ENCODE measurements at regions not wholly inside any gene's neighbourhood (a gene's known extent, or its start where the extent isn't known, plus 50 kb on each side); places are given as distances from the start of the nearest gene placed in this dataset.
"Not testable (repeated sequence)": the region's sequence is repeated elsewhere in the genome, so short reads cannot be mapped to it uniquely, and the experiment has no call there.

GRCh38 chr15:38627689-38628277, 63.2 kb upstream of the RASGRP1 start:
- H3K9me3 ChIP-seq (ENCODE audit: control insufficient read depth in 1 of 2, low read length in 2 of 2), result no peaks in the 10 kb centered on the region
- H3K27ac ChIP-seq (ENCODE audit: low read length), result no peak overlapping the region
- H3K36me3 ChIP-seq (ENCODE audit: control insufficient read depth in 1 of 2, insufficient read depth in 2 of 2, low read length in 2 of 2), result no peaks in the 10 kb centered on the region
- no peaks in the 10 kb centered on the region for H3K4me1 ChIP-seq (ENCODE audit: control insufficient read depth in 1 of 2, insufficient read depth in 2 of 2, low read length in 2 of 2)
- no peak overlapping the region for H3K4me3 ChIP-seq (ENCODE audit: low read depth in 1 of 2, low read length in 2 of 2)
- no peaks in the 10 kb centered on the region for H3K27me3 ChIP-seq (ENCODE audit: low read depth, low read length)

- Histone ChIP-seq H3K36me3 (ENCODE audit: control insufficient read depth in 1 of 2, insufficient read depth in 2 of 2, low read length in 2 of 2) (no peaks in the 10 kb centered on the region), H3K27ac (ENCODE audit: low read length) (no peak overlapping the region), H3K4me1 (ENCODE audit: control insufficient read depth in 1 of 2, insufficient read depth in 2 of 2, low read length in 2 of 2) (no peaks in the 10 kb centered on the region), H3K4me3 (ENCODE audit: low read depth in 1 of 2, low read length in 2 of 2) (no peak overlapping the region), H3K27me3 (ENCODE audit: low read depth, low read length) (no peaks in the 10 kb centered on the region), H3K9me3 (ENCODE audit: control insufficient read depth in 1 of 2, low read length in 2 of 2) (no peaks in the 10 kb centered on the region)
Measured at GRCh38 chr15:38631119-38632075, 66.8 kb upstream of the RASGRP1 start.

GRCh38 chr15:38635170-38635569, 70.6 kb upstream of the RASGRP1 start:
- no peaks in the 10 kb centered on the region for H3K4me1 ChIP-seq (ENCODE audit: control insufficient read depth in 1 of 2, insufficient read depth in 2 of 2, low read length in 2 of 2)
- H3K9me3 ChIP-seq (ENCODE audit: control insufficient read depth in 1 of 2, low read length in 2 of 2), result no peaks in the 10 kb centered on the region
- no peaks in the 10 kb centered on the region for H3K36me3 ChIP-seq (ENCODE audit: control insufficient read depth in 1 of 2, insufficient read depth in 2 of 2, low read length in 2 of 2)
- H3K4me3 ChIP-seq (ENCODE audit: low read depth in 1 of 2, low read length in 2 of 2), result no peak overlapping the region
- no peaks in the 10 kb centered on the region for H3K27me3 ChIP-seq (ENCODE audit: low read depth, low read length)
- H3K27ac ChIP-seq (ENCODE audit: low read length), result no peak overlapping the region

GRCh38 chr15:38636597-38636996, 72.0 kb upstream of the RASGRP1 start:
- no peaks in the 10 kb centered on the region for H3K9me3 ChIP-seq (ENCODE audit: control insufficient read depth in 1 of 2, low read length in 2 of 2)
- H3K36me3 ChIP-seq (ENCODE audit: control insufficient read depth in 1 of 2, insufficient read depth in 2 of 2, low read length in 2 of 2), result no peaks in the 10 kb centered on the region
- no peak overlapping the region for H3K4me3 ChIP-seq (ENCODE audit: low read depth in 1 of 2, low read length in 2 of 2)
- H3K27me3 ChIP-seq (ENCODE audit: low read depth, low read length), result no peaks in the 10 kb centered on the region
- H3K4me1 ChIP-seq (ENCODE audit: control insufficient read depth in 1 of 2, insufficient read depth in 2 of 2, low read length in 2 of 2), result no peaks in the 10 kb centered on the region
- no peak overlapping the region for H3K27ac ChIP-seq (ENCODE audit: low read length)

- no peak overlapping the region for H3K4me3 ChIP-seq (ENCODE audit: low read depth in 1 of 2, low read length in 2 of 2)
- H3K27ac ChIP-seq (ENCODE audit: low read length), result no peak overlapping the region
- H3K4me1 ChIP-seq (ENCODE audit: control insufficient read depth in 1 of 2, insufficient read depth in 2 of 2, low read length in 2 of 2), result no peaks in the 10 kb centered on the region
- no peaks in the 10 kb centered on the region for H3K9me3 ChIP-seq (ENCODE audit: control insufficient read depth in 1 of 2, low read length in 2 of 2)
- no peaks in the 10 kb centered on the region for H3K27me3 ChIP-seq (ENCODE audit: low read depth, low read length)
- H3K36me3 ChIP-seq (ENCODE audit: control insufficient read depth in 1 of 2, insufficient read depth in 2 of 2, low read length in 2 of 2), result no peaks in the 10 kb centered on the region
Measured at GRCh38 chr15:38638126-38638525, 73.5 kb upstream of the RASGRP1 start.

GRCh38 chr15:38638811-38639210, 74.2 kb upstream of the RASGRP1 start:
- Histone ChIP-seq H3K27ac (ENCODE audit: low read length) (no peak overlapping the region), H3K4me1 (ENCODE audit: control insufficient read depth in 1 of 2, insufficient read depth in 2 of 2, low read length in 2 of 2) (no peaks in the 10 kb centered on the region), H3K9me3 (ENCODE audit: control insufficient read depth in 1 of 2, low read length in 2 of 2) (no peaks in the 10 kb centered on the region), H3K27me3 (ENCODE audit: low read depth, low read length) (no peaks in the 10 kb centered on the region), H3K4me3 (ENCODE audit: low read depth in 1 of 2, low read length in 2 of 2) (no peak overlapping the region), H3K36me3 (ENCODE audit: control insufficient read depth in 1 of 2, insufficient read depth in 2 of 2, low read length in 2 of 2) (no peaks in the 10 kb centered on the region)

GRCh38 chr15:38642689-38643270, 78.2 kb upstream of the RASGRP1 start:
- Histone ChIP-seq H3K36me3 (ENCODE audit: control insufficient read depth in 1 of 2, insufficient read depth in 2 of 2, low read length in 2 of 2) (no peaks in the 10 kb centered on the region), H3K27ac (ENCODE audit: low read length) (no peak overlapping the region), H3K4me1 (ENCODE audit: control insufficient read depth in 1 of 2, insufficient read depth in 2 of 2, low read length in 2 of 2) (no peaks in the 10 kb centered on the region), H3K9me3 (ENCODE audit: control insufficient read depth in 1 of 2, low read length in 2 of 2) (peaks cover 0 to 3% of the 10 kb centered on the region in 2 donors), H3K27me3 (ENCODE audit: low read depth, low read length) (no peaks in the 10 kb centered on the region), H3K4me3 (ENCODE audit: low read depth in 1 of 2, low read length in 2 of 2) (no peak overlapping the region)

GRCh38 chr15:38644353-38644752, 79.7 kb upstream of the RASGRP1 start:
- H3K4me1 ChIP-seq (ENCODE audit: control insufficient read depth in 1 of 2, insufficient read depth in 2 of 2, low read length in 2 of 2); H3K27me3 ChIP-seq (ENCODE audit: low read depth, low read length); H3K9me3 ChIP-seq (ENCODE audit: control insufficient read depth in 1 of 2, low read length in 2 of 2); H3K27ac ChIP-seq (ENCODE audit: low read length); H3K36me3 ChIP-seq (ENCODE audit: control insufficient read depth in 1 of 2, insufficient read depth in 2 of 2, low read length in 2 of 2); H3K4me3 ChIP-seq (ENCODE audit: low read depth in 1 of 2, low read length in 2 of 2): not testable (repeated sequence)

GRCh38 chr15:38646716-38647115, 82.1 kb upstream of the RASGRP1 start:
- no peak overlapping the region for H3K27ac ChIP-seq (ENCODE audit: low read length)
- no peak overlapping the region for H3K4me3 ChIP-seq (ENCODE audit: low read depth in 1 of 2, low read length in 2 of 2)
- no peaks in the 10 kb centered on the region for H3K36me3 ChIP-seq (ENCODE audit: control insufficient read depth in 1 of 2, insufficient read depth in 2 of 2, low read length in 2 of 2)
- H3K4me1 ChIP-seq (ENCODE audit: control insufficient read depth in 1 of 2, insufficient read depth in 2 of 2, low read length in 2 of 2), result no peaks in the 10 kb centered on the region
- H3K27me3 ChIP-seq (ENCODE audit: low read depth, low read length), result no peaks in the 10 kb centered on the region
- peaks cover 0 to 3% of the 10 kb centered on the region in 2 donors for H3K9me3 ChIP-seq (ENCODE audit: control insufficient read depth in 1 of 2, low read length in 2 of 2)

GRCh38 chr15:38647683-38648082, 83.1 kb upstream of the RASGRP1 start:
- Histone ChIP-seq H3K36me3 (ENCODE audit: control insufficient read depth in 1 of 2, insufficient read depth in 2 of 2, low read length in 2 of 2) (no peaks in the 10 kb centered on the region), H3K27ac (ENCODE audit: low read length) (no peak overlapping the region)

GRCh38 chr15:38648121-38648843, 83.7 kb upstream of the RASGRP1 start:
- no peaks in the 10 kb centered on the region for H3K4me1 ChIP-seq (ENCODE audit: control insufficient read depth in 1 of 2, insufficient read depth in 2 of 2, low read length in 2 of 2)
- no peaks in the 10 kb centered on the region for H3K36me3 ChIP-seq (ENCODE audit: control insufficient read depth in 1 of 2, insufficient read depth in 2 of 2, low read length in 2 of 2)
- no peak overlapping the region for H3K4me3 ChIP-seq (ENCODE audit: low read depth in 1 of 2, low read length in 2 of 2)
- no peaks in the 10 kb centered on the region for H3K27me3 ChIP-seq (ENCODE audit: low read depth, low read length)
- H3K27ac ChIP-seq (ENCODE audit: low read length), result no peak overlapping the region
- H3K9me3 ChIP-seq (ENCODE audit: control insufficient read depth in 1 of 2, low read length in 2 of 2), result peaks cover 0 to 3% of the 10 kb centered on the region in 2 donors

More at GRCh38 chr15:38647683-38648082, 83.1 kb upstream of the RASGRP1 start:
- Histone ChIP-seq H3K9me3 (ENCODE audit: control insufficient read depth in 1 of 2, low read length in 2 of 2) (peaks cover 0 to 3% of the 10 kb centered on the region in 2 donors), H3K27me3 (ENCODE audit: low read depth, low read length) (no peaks in the 10 kb centered on the region), H3K4me3 (ENCODE audit: low read depth in 1 of 2, low read length in 2 of 2) (no peak overlapping the region), H3K4me1 (ENCODE audit: control insufficient read depth in 1 of 2, insufficient read depth in 2 of 2, low read length in 2 of 2) (no peaks in the 10 kb centered on the region)

Measured in muscle layer of duodenum (tissue), 2 donors.